Naive B cell (primary cell): ENCODE measurements at regions not wholly inside any gene's neighbourhood (a gene's known extent, or its start where the extent isn't known, plus 50 kb on each side); places are given as distances from the start of the nearest gene placed in this dataset.
A peak's percentile ranks its signal among the peaks of the same experiment; 100 is the strongest.

Experiments
- ATAC-seq, 2 donors: fragments of 150-1000 bp; cut with Tn5 transposase; 2 replicates each; pipeline ENCODE4 v1.10.0; 2021; ENCODE audit warnings: low read depth in 2 of 2, mild to moderate bottlenecking in 2 of 2, moderate library complexity in 2 of 2
- DNase-seq: peaks from one replicate; pipeline ENCODE4 v3.0.0; 2022
- H3K27ac Mint-ChIP-seq, 6 donors: one replicate each; pipeline ENCODE4 v1.8.0; 2020 to 2022; ENCODE audit warnings: mild to moderate bottlenecking in 6 of 6, mixed read lengths in 6 of 6, moderate library complexity in 5 of 6, inconsistent platforms in 2 of 6
- H3K27me3 Mint-ChIP-seq, 3 donors: one replicate each; pipeline ENCODE4 v1.8.0; 2021 to 2022; ENCODE audit warnings: mixed read lengths in 3 of 3, mild to moderate bottlenecking in 1 of 3
- H3K36me3 Mint-ChIP-seq, 2 donors: one replicate each; pipeline ENCODE4 v1.8.0; 2020 to 2022; ENCODE audit warnings: mixed read lengths in 2 of 2, inconsistent platforms in 1 of 2, mild to moderate bottlenecking in 1 of 2
- H3K4me1 Mint-ChIP-seq, 3 donors: one replicate each; pipeline ENCODE4 v1.8.0; 2020 to 2022; ENCODE audit warnings: mixed read lengths in 3 of 3, inconsistent platforms in 1 of 3, mild to moderate bottlenecking in 1 of 3, moderate library complexity in 1 of 3
- H3K4me3 Mint-ChIP-seq, 8 donors: one replicate each; pipeline ENCODE4 v1.8.0; 2020 to 2022; ENCODE audit warnings: mild to moderate bottlenecking in 8 of 8, mixed read lengths in 8 of 8, moderate library complexity in 8 of 8, inconsistent platforms in 2 of 8
- H3K9me3 Mint-ChIP-seq, 7 donors: one replicate each; pipeline ENCODE4 v1.8.0; 2020 to 2022; ENCODE audit warnings: mixed read lengths in 7 of 7, mild to moderate bottlenecking in 5 of 7, inconsistent platforms in 2 of 7, moderate library complexity in 1 of 7

DNA sequence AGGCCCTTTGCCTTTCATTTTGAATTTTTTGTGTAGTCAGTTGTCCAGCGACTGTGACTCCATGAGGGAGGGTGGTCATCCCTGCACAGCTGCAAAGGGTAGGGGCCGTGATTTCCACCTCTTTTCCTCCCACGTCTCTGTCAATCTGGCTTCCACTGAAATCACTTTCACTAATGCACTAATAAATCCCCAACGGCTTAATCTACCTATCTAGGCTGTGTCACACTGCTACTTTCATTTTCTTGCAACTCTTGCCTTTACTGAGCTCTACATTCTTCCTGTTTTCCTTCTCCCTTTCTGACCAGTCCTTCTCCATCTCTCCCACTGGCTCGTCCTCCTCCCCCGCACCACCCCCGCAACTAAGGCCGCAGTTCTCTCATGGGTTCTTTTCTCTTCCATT, 212.3 kb upstream of the FOXN3 start:
- H3K36me3 Mint-ChIP-seq = peaks cover 0 to 10% of the 10 kb centered on the region in 2 donors
- DNase-seq = no peak
- peaks cover 27 to 51% (median 39%) of the 10 kb centered on the region in 3 donors for H3K4me1 Mint-ChIP-seq
- peaks cover 4 to 16% (median 13%) of the 10 kb centered on the region in 7 donors for H3K9me3 Mint-ChIP-seq
- ATAC-seq = no peak
- peak overlapping the region in 1 of 8 donors; percentile 52 for H3K4me3 Mint-ChIP-seq
- peak overlapping the region in 1 of 6 donors; percentile 69 for H3K27ac Mint-ChIP-seq
- no peaks in the 10 kb centered on the region for H3K27me3 Mint-ChIP-seq

DNA sequence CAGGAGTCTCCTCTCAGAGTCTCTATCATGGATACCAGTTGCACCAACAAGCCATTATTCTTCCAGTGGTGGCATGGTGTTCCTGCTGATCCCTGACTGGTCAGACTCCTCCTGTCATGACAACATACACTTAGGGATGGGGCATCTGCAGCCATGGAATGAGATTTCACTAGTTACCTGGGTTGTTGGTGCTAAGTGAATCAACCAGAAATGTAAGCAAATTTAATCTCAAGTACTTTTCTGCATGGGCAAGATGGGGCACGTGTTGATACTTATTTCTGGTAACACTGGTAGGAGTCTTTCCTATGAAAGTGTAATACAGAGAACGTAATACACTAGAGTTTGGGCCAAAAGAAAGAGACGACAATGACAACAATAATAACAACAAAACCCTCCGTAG, 211.5 kb upstream of the FOXN3 start:
- ATAC-seq (no peak), DNase-seq (no peak)
- Mint-ChIP-seq H3K4me1 (peaks cover 27 to 51% (median 38%) of the 10 kb centered on the region in 3 donors), H3K27me3 (no peaks in the 10 kb centered on the region), H3K4me3 (no peak overlapping the region), H3K9me3 (peaks cover 4 to 16% (median 13%) of the 10 kb centered on the region in 7 donors), H3K27ac (peak overlapping the region in 1 of 6 donors; percentile 39), H3K36me3 (peaks cover 0 to 10% of the 10 kb centered on the region in 2 donors)

DNA sequence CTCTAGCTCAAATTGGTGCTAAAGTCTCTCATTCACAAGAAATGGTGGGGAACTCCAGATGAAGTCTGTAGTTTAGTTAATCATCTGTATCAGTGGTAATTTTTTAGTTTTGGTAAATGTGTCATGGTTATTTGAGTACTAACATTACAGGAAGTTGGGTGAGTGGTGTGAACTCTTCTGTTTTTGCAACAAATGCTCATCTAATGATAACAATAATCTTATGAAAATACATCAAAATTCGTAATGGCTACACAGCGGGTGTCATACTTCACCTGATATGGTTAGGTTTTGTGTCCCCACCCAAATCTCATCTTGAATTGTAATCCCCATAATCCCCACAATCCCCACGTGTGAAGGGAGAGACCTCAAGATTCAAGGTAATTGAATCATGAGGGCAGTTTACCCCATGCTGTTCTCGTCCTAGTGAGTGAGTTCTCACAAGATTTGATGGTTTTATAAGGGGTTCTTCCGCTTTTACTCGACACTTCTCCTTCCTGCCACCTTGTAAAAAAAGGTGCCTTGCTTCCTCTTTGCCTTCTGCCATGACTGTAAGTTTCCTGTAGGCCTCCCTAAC, 209.3 kb upstream of the FOXN3 start:
- Mint-ChIP-seq H3K4me3 (peak overlapping the region in 4 of 8 donors; percentile 5 to 85 (median 16)), H3K4me1 (peaks cover 24 to 53% (median 33%) of the 10 kb centered on the region in 3 donors), H3K9me3 (peaks cover 4 to 16% (median 13%) of the 10 kb centered on the region in 7 donors), H3K27me3 (no peaks in the 10 kb centered on the region), H3K27ac (peak overlapping the region in 5 of 6 donors; percentile 21 to 65 (median 60)), H3K36me3 (peaks cover 0 to 10% of the 10 kb centered on the region in 2 donors)
- DNase-seq (peak; percentile 31), ATAC-seq (peak; percentile 82 to 90)

DNA sequence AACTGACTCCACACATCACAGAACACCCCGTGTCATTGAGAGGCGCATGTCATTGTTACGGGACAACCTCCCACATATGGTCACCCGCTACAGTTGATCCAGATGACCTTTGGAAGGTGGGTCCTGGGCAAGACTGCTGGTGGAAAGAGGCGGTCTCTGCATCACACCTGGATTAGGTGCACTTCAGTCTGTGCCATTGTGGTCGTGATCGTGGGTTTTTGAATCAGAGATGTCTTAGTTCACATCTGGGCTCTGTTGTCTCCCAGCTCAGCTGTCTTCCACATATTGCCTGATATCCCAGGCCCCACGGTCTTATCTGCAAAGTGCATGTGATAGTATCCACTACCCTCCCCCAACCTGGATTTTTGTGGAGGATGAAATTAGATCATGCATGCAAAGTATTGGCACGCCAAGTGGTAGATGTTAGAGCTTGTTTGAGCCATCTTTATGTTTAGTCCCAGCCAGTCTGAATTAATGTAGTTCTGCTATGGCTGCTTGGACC, 208.7 kb upstream of the FOXN3 start:
- Mint-ChIP-seq H3K36me3 (peaks cover 0 to 10% of the 10 kb centered on the region in 2 donors), H3K27ac (peak overlapping the region in 1 of 6 donors; percentile 60), H3K4me3 (no peak overlapping the region), H3K4me1 (peaks cover 29 to 58% (median 37%) of the 10 kb centered on the region in 3 donors), H3K27me3 (no peaks in the 10 kb centered on the region), H3K9me3 (peaks cover 4 to 16% (median 13%) of the 10 kb centered on the region in 7 donors)
- ATAC-seq (no peak), DNase-seq (no peak)

DNA sequence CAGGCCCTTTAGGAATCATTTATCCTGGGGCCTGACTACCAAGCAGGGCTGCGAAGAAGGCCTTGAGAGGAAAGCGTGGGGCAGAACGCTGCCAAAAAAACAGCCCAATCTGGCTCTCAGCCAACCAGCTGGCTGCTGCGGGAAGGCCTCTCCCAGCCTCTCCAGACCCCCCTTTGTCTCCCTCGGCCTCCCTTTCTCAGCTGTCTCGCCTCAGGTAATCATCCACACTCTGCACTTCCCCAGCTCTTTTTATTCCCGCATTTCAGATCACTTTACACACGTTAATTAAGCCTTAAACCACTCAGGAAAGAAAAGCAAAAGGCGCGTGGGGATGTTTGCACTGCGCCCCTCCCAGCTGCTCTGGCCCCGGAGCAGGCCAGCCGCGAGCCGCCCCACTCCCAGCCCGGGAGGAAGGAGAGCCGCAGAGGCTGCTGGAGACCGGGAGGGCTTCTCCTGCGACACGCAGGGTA, 208.2 kb upstream of the FOXN3 start:
- Mint-ChIP-seq H3K36me3 (peaks cover 0 to 10% of the 10 kb centered on the region in 2 donors), H3K9me3 (peaks cover 4 to 16% (median 13%) of the 10 kb centered on the region in 7 donors), H3K27ac (peak overlapping the region in 2 of 6 donors; percentile 91 to 93), H3K4me3 (no peak overlapping the region), H3K4me1 (peaks cover 32 to 62% (median 37%) of the 10 kb centered on the region in 3 donors), H3K27me3 (no peaks in the 10 kb centered on the region)
- no peak for ATAC-seq
- no peak for DNase-seq

DNA sequence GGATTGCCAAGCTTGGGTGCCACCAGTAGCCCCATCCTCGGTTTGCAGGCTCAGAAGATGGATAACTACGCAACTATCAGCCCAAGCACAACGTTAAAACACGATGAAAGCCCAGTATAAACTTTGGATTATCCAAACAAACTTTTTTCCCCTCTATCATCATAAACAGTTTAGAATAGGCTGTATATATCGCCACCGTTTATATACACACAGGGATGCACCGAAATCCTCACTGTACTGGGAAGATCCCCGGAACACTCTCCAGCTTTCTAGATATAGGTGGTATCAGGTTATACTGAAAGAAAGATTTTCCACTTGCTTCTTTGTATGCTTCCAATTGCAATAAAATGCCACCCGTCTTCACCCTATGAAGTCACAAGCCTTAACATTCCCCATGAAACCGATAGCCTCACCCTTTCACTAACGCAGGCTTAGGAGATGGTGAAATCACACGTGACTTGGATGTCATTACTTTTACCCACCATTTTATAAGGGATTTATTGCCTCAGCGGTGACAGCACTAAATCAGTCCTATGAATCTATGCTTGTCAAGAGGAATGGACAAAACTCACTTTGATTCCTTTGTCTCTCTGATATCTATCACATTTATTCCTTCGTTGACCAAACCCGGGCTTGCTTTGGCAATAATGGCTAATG, 207.6 kb upstream of the FOXN3 start:
- ATAC-seq (no peak), DNase-seq (no peak)
- peaks cover 30 to 62% (median 36%) of the 10 kb centered on the region in 3 donors for H3K4me1 Mint-ChIP-seq
- no peak overlapping the region for H3K4me3 Mint-ChIP-seq
- H3K9me3 Mint-ChIP-seq = peaks cover 4 to 16% (median 13%) of the 10 kb centered on the region in 7 donors
- H3K36me3 Mint-ChIP-seq = peaks cover 0 to 10% of the 10 kb centered on the region in 2 donors
- no peak overlapping the region for H3K27ac Mint-ChIP-seq
- no peaks in the 10 kb centered on the region for H3K27me3 Mint-ChIP-seq

DNA sequence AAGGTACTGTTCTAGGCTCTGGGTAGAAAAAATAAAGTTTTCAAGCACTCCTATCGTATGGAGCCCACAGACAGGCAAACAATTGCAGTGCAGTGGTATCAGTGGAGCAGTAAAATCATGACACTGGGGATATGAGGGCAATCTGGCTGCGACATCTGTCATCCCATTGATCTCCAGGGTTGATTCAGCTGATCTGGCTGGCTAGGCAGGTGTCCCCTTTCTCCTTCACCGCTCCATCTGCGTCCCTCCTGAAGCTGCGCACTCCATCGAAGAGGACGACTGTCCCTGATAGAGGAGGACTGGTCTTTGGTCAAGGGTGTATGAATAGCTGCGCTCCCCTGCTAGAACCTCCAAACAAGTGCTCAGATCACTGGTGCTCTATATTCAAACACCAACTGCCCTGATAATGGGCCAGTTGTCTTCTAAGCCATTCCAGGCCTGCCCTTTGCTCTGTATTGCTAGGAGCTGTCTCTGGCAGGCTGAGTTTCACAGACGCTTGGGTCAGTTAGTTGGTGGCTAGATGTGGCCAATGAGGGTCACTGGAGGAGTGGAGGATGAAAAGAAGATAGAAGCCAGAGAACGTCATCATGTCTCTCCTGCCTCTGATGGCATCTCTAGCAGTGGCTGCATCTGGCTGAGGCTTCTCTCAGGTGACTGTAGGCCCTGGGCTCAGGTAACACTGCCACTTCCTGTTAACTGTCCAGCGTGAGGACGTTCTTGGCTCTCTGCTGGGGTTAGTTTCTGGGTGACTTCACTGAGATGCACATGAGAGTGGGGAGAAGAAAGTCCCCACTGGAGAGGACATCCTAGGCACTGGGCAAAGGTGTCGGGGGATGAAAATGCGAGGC, 205.0 kb upstream of the FOXN3 start:
- DNase-seq (no peak), ATAC-seq (no peak)
- no peaks in the 10 kb centered on the region for H3K27me3 Mint-ChIP-seq
- H3K27ac Mint-ChIP-seq = peak overlapping the region in 3 of 6 donors; percentile 48 to 76 (median 73)
- H3K36me3 Mint-ChIP-seq = peaks cover 0 to 6% of the 10 kb centered on the region in 2 donors
- peak overlapping the region in 1 of 8 donors; percentile 94 for H3K4me3 Mint-ChIP-seq
- H3K4me1 Mint-ChIP-seq = peaks cover 31 to 56% (median 40%) of the 10 kb centered on the region in 3 donors
- peaks cover 4 to 12% (median 9%) of the 10 kb centered on the region in 7 donors for H3K9me3 Mint-ChIP-seq

DNA sequence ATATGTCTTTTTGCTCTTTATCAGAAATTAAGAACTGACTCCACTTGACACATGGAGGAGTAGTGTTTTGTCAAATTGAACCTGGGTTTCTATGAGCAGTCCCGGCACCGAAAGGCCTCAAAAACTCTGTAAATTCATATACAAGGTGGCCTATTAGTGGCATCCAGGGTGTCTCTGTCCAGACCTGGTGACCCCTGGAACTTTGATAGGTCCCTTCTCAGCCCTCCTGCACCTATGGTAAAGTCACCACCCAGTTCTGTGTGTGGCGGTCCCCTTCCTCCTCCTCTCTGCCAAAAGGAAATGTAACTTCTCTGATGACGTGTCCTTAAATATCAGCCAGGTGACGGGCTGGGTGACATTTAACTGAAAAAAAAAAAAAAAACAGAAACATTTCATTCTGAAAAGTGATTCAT, 204.0 kb upstream of the FOXN3 start:
- peaks cover 0 to 4% (median 2%) of the 10 kb centered on the region in 7 donors for H3K9me3 Mint-ChIP-seq
- no peak for ATAC-seq
- no peaks in the 10 kb centered on the region for H3K36me3 Mint-ChIP-seq
- no peak for DNase-seq
- peak overlapping the region in 4 of 8 donors; percentile 20 to 94 (median 79) for H3K4me3 Mint-ChIP-seq
- H3K27ac Mint-ChIP-seq = peak overlapping the region in 4 of 6 donors; percentile 60 to 81 (median 67)
- H3K27me3 Mint-ChIP-seq = no peaks in the 10 kb centered on the region
- peaks cover 32 to 58% (median 39%) of the 10 kb centered on the region in 3 donors for H3K4me1 Mint-ChIP-seq

DNA sequence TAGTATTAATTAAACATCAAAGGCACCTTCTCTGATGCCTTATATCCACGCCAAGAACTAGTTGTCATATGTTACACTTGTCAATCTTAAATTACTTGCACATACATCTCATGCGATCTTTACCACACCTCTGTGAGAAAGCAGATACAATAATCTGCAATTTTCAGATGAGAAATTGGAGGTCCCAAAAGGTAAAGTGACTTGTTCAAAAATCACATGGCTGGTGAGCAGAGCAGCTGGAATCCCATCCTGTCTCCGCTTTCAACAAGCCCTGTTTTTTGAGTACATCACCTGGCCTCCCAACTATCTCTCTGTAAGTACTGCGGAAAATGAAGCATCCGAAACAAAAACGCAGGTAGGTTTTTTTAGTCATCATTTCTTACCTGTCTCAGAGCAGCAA, 203.4 kb upstream of the FOXN3 start:
- Mint-ChIP-seq H3K4me3 (peak overlapping the region in 7 of 8 donors; percentile 49 to 94 (median 82)), H3K4me1 (peaks cover 35 to 60% (median 39%) of the 10 kb centered on the region in 3 donors), H3K27ac (peak overlapping the region in 5 of 6 donors; percentile 50 to 81 (median 65)), H3K36me3 (no peaks in the 10 kb centered on the region), H3K27me3 (no peaks in the 10 kb centered on the region), H3K9me3 (peaks cover 0 to 4% (median 0%) of the 10 kb centered on the region in 7 donors)
- DNase-seq (no peak), ATAC-seq (no peak)

DNA sequence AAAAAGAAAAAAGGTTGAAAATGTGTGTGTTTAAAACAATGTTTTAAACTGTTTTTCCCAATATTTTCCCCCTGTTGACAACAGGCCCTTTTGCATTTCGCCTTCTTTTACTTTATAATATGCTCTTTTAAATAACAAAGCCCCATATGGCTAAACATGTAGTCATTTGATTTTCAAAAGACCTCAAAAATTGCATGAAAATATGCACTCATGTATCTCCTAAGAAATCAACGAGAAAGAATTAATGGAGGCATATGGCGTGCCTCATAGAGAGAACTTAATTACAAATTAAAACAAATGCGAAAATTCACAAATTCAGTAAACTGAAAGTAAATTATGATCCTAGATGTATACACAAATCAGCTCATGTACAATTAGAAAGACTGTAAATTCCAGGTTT, 202.6 kb upstream of the FOXN3 start:
- DNase-seq (no peak), ATAC-seq (no peak)
- Mint-ChIP-seq H3K27ac (peak overlapping the region in 4 of 6 donors; percentile 33 to 75 (median 50)), H3K4me1 (peaks cover 38 to 64% (median 43%) of the 10 kb centered on the region in 3 donors), H3K27me3 (no peaks in the 10 kb centered on the region), H3K36me3 (no peaks in the 10 kb centered on the region), H3K9me3 (no peaks in the 10 kb centered on the region), H3K4me3 (peak overlapping the region; percentile 77 to 94 (median 87))

DNA sequence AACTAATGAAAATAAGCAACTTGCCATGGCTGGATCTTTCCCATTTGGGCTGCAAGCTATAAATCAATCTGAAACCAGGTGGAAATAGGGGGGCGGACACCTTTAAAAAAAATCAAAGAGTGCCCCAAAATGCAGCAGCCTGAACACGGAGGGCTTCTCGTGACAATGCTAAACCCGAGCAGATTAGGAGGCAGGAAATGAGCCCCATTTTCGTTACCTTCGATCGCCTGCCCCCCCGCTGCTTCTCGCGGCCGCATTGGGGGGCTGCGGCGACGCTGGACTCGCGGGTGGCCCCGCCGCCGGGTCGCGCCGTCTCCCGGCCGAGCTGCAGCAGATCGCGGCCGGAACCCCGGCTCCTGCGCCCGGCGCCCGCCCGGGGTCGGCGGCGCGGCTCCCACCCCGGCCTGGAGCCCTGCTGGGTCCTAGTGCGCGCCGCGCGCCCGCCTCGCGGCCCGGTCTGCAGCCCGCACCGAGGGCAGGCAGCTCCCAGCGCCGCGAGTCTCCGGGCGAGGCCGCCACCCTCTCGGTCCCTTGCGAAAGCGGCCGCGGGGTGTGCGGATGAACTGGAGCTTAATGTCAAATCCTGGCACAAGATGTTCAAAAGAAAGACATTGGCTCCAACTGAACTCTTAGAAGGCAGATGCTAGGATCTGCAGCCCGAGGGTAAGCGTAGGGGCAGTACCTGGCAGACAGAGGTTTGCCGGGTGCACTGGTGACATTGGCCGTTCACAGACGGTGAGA, 201.9 kb upstream of the FOXN3 start:
- peaks cover 44 to 68% (median 49%) of the 10 kb centered on the region in 3 donors for H3K4me1 Mint-ChIP-seq
- no peaks in the 10 kb centered on the region for H3K9me3 Mint-ChIP-seq
- peak overlapping the region; percentile 87 to 96 (median 94) for H3K4me3 Mint-ChIP-seq
- H3K36me3 Mint-ChIP-seq = no peaks in the 10 kb centered on the region
- H3K27me3 Mint-ChIP-seq = no peaks in the 10 kb centered on the region
- ATAC-seq (peak; percentile 79 to 80), DNase-seq (peak; percentile 75)
- peak overlapping the region in 5 of 6 donors; percentile 33 to 94 (median 78) for H3K27ac Mint-ChIP-seq

DNA sequence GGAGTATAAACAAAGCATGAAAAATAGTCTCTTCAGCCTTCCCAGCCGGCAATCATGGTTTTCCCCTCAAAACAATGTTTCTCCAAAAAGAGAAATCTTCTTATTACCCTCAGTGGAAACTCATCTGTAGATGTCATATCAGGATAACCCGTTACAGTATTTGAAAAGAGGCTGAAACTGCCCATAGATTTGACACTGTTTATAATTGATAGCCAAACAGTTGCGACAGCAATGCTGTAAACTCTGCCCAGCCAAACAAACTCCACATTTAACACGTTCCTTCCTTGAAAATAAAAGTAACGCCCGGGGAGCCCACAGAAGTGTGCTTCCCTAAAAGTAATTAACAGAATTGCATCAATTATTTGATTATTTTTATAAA, 201.3 kb upstream of the FOXN3 start:
- Mint-ChIP-seq H3K4me3 (peak overlapping the region; percentile 87 to 96 (median 94)), H3K4me1 (peaks cover 50 to 75% (median 56%) of the 10 kb centered on the region in 3 donors), H3K9me3 (no peaks in the 10 kb centered on the region), H3K36me3 (no peaks in the 10 kb centered on the region), H3K27ac (peak overlapping the region in 5 of 6 donors; percentile 90 to 95 (median 90)), H3K27me3 (no peaks in the 10 kb centered on the region)
- peak; percentile 7 to 8 for ATAC-seq
- no peak for DNase-seq
